Epithelial cell of esophagus (primary cell): ENCODE measurements at regions not wholly inside any gene's neighbourhood (a gene's known extent, or its start where the extent isn't known, plus 50 kb on each side); places are given as distances from the start of the nearest gene placed in this dataset.
A peak's percentile ranks its signal among the peaks of the same experiment; 100 is the strongest.

Experiments
- DNase-seq: peaks from one replicate; pipeline ENCODE4 v3.0.0; 2010; ENCODE audit warnings: low read depth
- H3K4me3 ChIP-seq: 2 replicates; pipeline ENCODE4 v1.5.1; 2011; ENCODE audit warnings: mild to moderate bottlenecking, low read length, control low read depth
- CTCF ChIP-seq: IDR thresholded peaks from 2 replicates; pipeline ENCODE4 v1.5.1; 2011; ENCODE audit warnings: low read depth, mild to moderate bottlenecking, low read length, control low read depth, inconsistent platforms; ENCODE audit not compliant: insufficient read depth; ENCODE audit errors: missing control alignments

- no peak for DNase-seq
- H3K4me3 ChIP-seq = no peak overlapping the region
- TF ChIP-seq CTCF = no peak
Observed at GRCh38 chr10:21326594-21327288, 198.7 kb downstream of the SKIDA1 start.

- DNase-seq = no peak
- no peak for TF ChIP-seq CTCF
- no peak overlapping the region for H3K4me3 ChIP-seq
Observed at GRCh38 chr10:21318540-21319167, 206.8 kb downstream of the SKIDA1 start.

- no peak for DNase-seq
- H3K4me3 ChIP-seq = no peak overlapping the region
- TF ChIP-seq CTCF = no peak
Observed at GRCh38 chr10:21317902-21318301, 207.6 kb downstream of the SKIDA1 start.

- no peak overlapping the region for H3K4me3 ChIP-seq
- TF ChIP-seq CTCF = no peak
- DNase-seq = peak; percentile 36
Observed at GRCh38 chr10:21315645-21316220, 209.7 kb downstream of the SKIDA1 start.

- no peak for TF ChIP-seq CTCF
- no peak overlapping the region for H3K4me3 ChIP-seq
- peak; percentile 91 for DNase-seq
Observed at GRCh38 chr10:21314906-21315644, 210.4 kb downstream of the SKIDA1 start.

GRCh38 chr10:21314111-21314626 lies 211.3 kb downstream of the SKIDA1 start:
- no peak for TF ChIP-seq CTCF
- no peak overlapping the region for H3K4me3 ChIP-seq
- no peak for DNase-seq
